ENCODE measurements at regions not wholly inside any gene's neighbourhood (a gene's known extent, or its start where the extent isn't known, plus 50 kb on each side); places are given as distances from the start of the nearest gene placed in this dataset.

DNA sequence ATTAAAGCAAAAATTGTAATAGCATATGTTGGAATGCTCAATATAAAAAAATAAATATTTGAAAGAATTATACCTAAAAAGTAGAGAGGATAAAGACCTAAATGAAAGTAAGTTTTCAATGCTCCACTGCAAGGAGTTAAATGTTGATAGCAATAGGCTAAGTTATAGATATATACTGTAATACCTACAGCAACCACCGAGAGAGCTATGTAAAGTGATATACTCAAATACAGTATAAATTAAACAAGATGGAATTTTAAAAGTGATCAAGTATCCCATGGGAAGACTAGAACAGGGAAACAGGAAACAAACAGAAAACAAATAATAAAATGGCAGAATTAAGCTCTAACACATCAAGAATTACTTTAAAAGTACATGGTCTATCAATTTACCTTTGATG lies 73.9 kb downstream of the CASP3 start:
- TF ChIP-seq, protein P1, sequence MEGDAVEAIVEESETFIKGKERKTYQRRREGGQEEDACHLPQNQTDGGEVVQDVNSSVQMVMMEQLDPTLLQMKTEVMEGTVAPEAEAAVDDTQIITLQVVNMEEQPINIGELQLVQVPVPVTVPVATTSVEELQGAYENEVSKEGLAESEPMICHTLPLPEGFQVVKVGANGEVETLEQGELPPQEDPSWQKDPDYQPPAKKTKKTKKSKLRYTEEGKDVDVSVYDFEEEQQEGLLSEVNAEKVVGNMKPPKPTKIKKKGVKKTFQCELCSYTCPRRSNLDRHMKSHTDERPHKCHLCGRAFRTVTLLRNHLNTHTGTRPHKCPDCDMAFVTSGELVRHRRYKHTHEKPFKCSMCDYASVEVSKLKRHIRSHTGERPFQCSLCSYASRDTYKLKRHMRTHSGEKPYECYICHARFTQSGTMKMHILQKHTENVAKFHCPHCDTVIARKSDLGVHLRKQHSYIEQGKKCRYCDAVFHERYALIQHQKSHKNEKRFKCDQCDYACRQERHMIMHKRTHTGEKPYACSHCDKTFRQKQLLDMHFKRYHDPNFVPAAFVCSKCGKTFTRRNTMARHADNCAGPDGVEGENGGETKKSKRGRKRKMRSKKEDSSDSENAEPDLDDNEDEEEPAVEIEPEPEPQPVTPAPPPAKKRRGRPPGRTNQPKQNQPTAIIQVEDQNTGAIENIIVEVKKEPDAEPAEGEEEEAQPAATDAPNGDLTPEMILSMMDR (IDR thresholded peaks at IDR 0.05) = no peak
- no peak for ATAC-seq (ENCODE audit: insufficient number of reproducible peaks, low FRiP score, low read depth)
- H3K9me3 ChIP-seq = no peaks in the 10 kb centered on the region
- no peak for DNase-seq (ENCODE audit: low spot score)
- H3K36me3 ChIP-seq = no peaks in the 10 kb centered on the region
- no peak overlapping the region for H3K27ac ChIP-seq
- no peak overlapping the region for H3K4me3 ChIP-seq
- H3K27me3 ChIP-seq (replicated peaks; ENCODE audit: insufficient read depth) = no peaks in the 10 kb centered on the region
- H3K4me1 ChIP-seq (ENCODE audit: control insufficient read depth in 1 of 2, low read depth in 2 of 2) = no peaks in the 10 kb centered on the region

DNA sequence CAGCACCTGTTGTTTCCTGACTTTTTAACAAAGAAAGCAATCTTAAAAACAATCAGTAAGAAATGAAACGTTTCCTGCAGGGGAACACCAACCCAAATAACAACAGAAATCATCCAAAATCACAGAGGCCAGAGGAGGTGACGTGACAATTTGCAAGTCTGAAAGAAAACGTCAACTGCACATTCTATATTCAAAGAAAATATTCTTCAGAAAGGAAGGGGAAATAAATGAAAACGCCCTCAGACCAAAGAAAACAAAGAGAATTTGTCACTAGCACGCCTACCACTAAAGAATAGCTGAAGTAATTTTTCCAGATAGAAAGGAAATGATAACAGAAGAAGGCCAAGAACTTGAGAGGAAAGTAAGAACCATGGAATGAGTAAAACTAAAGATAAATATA lies 74.4 kb downstream of the CASP3 start:
- DNase-seq (ENCODE audit: low spot score) (no peak), ATAC-seq (ENCODE audit: insufficient number of reproducible peaks, low FRiP score, low read depth) (no peak)
- Histone ChIP-seq H3K27ac (no peak overlapping the region), H3K9me3 (no peaks in the 10 kb centered on the region), H3K4me3 (no peak overlapping the region), H3K36me3 (no peaks in the 10 kb centered on the region), H3K27me3 (replicated peaks; ENCODE audit: insufficient read depth) (no peaks in the 10 kb centered on the region), H3K4me1 (ENCODE audit: control insufficient read depth in 1 of 2, low read depth in 2 of 2) (no peaks in the 10 kb centered on the region)
- TF ChIP-seq, protein P1 (IDR thresholded peaks at IDR 0.05) = no peak

DNA sequence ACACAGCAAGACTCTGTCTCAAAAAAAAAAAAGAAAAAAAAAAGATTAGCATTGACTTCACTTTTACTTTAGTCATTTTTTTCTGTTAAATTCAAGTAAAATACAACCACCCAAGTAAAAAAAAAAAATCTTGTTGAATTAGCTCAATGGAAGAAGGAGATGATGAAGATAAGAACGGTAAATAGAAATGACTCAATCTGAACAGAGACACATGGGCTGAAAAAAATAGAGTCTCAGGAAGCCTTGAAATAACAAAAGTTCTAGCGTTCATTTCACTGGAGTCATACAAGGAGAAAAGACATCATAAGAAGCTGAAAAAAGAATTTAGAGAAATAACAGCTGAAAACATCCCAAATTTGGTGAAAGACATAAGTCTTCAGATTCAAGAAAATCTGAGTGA lies 75.5 kb downstream of the CASP3 start:
- TF ChIP-seq, protein P1 (IDR thresholded peaks at IDR 0.05) = no peak
- Histone ChIP-seq H3K36me3 (no peaks in the 10 kb centered on the region), H3K4me3 (no peak overlapping the region), H3K27me3 (replicated peaks; ENCODE audit: insufficient read depth) (no peaks in the 10 kb centered on the region), H3K27ac (no peak overlapping the region), H3K9me3 (no peaks in the 10 kb centered on the region), H3K4me1 (ENCODE audit: control insufficient read depth in 1 of 2, low read depth in 2 of 2) (no peaks in the 10 kb centered on the region)
- ATAC-seq (ENCODE audit: insufficient number of reproducible peaks, low FRiP score, low read depth) (no peak), DNase-seq (ENCODE audit: low spot score) (no peak)

DNA sequence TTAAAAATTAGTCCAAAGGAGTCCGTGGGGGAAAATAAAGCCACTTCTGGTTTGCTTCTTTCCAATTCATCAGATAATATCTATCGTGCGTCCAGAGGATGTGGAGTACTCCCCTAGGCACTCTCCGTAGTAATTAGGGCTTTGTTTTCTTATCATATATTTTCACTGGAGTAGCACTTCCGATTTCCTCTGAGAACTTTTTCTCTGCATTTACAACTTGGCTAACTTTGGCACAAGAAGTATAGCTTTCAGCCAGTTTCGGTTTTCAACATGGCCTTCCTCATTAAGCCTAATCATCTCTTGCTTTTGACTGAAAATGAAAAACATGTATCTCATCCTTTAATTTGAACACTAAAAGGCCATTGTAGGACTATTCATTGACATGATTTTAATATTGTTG lies 80.5 kb downstream of the CASP3 start:
- no peak overlapping the region for H3K27ac ChIP-seq
- no peak for DNase-seq (ENCODE audit: low spot score)
- no peak overlapping the region for H3K4me3 ChIP-seq

DNA sequence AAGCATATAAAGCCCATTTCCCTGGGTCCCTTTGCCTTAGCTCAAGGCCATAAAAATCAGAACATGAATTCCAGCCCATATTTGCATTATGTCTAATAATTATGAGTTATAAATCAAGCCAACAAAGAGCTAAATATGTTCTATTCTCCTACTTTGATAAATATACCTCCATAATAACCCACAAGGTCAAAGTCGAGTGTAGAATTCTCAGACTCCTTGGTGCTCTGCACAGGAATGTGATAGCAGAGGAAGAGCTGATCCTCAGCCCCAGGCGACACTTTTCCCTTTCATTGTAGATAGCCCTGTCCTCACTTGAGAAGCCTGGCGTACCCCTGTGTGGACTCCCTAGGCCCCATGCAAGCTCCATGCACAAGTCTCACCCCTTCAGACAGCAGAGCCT lies 85.6 kb downstream of the CASP3 start:
- ATAC-seq (ENCODE audit: insufficient number of reproducible peaks, low FRiP score, low read depth) (no peak), DNase-seq (ENCODE audit: low spot score) (no peak)
- Histone ChIP-seq H3K4me1 (ENCODE audit: control insufficient read depth in 1 of 2, low read depth in 2 of 2) (no peaks in the 10 kb centered on the region), H3K9me3 (no peaks in the 10 kb centered on the region), H3K27ac (no peak overlapping the region), H3K4me3 (no peak overlapping the region), H3K27me3 (replicated peaks; ENCODE audit: insufficient read depth) (no peaks in the 10 kb centered on the region), H3K36me3 (no peaks in the 10 kb centered on the region)
- TF ChIP-seq, protein P1 (IDR thresholded peaks at IDR 0.05) = no peak

More for the DNA sequence above, 80.5 kb downstream of the CASP3 start:
- Histone ChIP-seq H3K4me1 (ENCODE audit: control insufficient read depth in 1 of 2, low read depth in 2 of 2) (no peaks in the 10 kb centered on the region), H3K36me3 (no peaks in the 10 kb centered on the region), H3K9me3 (no peaks in the 10 kb centered on the region), H3K27me3 (replicated peaks; ENCODE audit: insufficient read depth) (no peaks in the 10 kb centered on the region)
- no peak for ATAC-seq (ENCODE audit: insufficient number of reproducible peaks, low FRiP score, low read depth)
- TF ChIP-seq, protein P1 (IDR thresholded peaks at IDR 0.05) = no peak

Data from thoracic aorta (tissue), 2 donors.